Activated CD4-positive, CD25-positive, alpha-beta regulatory T cell (primary cell): ENCODE measurements at regions not wholly inside any gene's neighbourhood (a gene's known extent, or its start where the extent isn't known, plus 50 kb on each side); places are given as distances from the start of the nearest gene placed in this dataset.
"Not testable (repeated sequence)": the region's sequence is repeated elsewhere in the genome, so short reads cannot be mapped to it uniquely, and the experiment has no call there.

Experiments
- DNase-seq, 4 experiments: peaks; one replicate each; lab custom pipeline; 2025; lab: John Stamatoyannopoulos, UW

DNA sequence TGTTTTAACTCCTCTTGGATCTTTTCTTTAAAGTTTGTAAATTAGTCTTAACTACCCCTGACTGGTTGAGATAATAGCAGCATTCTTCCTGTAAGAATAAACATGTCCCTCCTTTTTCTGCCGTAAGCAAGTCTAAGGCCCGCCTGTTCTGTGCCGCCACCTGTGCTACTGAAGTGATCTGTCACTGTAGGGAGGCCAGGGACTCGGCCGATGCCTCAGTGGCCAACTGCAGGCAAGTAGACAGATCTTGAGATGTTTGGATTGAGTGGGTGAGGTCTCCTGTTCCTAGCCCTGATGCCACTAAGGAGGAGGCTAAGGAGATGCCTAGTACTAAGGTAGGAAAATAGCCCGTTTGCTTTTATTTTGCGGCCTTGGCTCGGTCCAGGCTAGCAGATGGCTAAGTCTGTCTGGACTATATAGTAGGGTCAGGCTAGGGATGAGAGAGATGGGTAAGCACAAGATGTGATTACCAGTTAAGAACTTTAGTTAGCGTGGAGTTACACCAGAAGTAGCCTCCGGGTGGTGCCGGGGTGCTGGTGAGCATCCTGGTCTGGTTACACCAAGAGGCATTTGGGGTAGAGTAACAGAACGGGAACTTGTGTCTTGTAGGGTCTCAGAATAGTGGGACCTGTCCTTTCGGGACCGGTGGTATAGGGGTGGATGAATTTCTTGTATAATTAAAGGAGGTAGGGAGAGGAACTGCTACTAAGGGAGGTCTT lies 584.2 kb downstream of the SUCLG1 start:
- DNase-seq, result no peak

DNA sequence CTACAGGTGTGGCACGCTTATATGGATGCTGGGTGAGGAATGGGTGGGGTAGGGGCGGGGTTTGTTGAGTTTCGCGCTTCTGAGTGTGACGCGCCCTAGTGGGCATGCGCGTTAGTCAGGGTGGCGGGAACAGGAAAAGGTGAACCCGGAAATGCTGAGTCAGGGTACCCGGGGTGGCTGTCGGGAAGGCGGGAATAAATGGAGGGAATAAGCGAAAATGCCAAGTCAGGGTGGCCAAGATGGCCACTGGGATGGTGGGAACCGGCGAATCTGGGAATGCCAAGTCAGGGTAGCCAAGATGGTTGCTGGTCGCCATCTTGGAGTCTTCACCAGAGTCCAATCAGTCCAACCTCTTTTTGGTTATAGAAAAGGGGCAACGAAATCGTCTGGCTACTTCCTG lies 585.0 kb downstream of the SUCLG1 start:
- DNase-seq, result no peak

DNA sequence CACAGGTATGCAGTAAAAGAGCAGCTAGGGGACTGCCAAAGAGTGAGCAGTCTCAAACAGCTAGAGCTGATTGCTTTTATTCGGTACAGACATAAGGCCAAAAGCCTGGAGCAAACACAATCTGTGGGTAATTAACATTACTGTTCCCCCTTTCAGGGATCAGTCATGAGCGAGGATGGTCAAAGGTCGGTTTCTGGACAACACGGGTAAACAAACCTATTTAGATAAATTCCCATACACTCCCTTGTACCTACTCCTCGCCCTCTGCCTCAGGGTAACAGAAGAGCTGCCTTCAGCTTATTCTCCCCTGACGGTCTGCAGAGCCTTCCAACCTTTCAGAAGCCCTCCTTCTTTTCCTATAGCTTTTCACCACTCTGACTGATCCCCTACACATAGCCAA lies 586.0 kb downstream of the SUCLG1 start:
- DNase-seq, result no peak

DNA sequence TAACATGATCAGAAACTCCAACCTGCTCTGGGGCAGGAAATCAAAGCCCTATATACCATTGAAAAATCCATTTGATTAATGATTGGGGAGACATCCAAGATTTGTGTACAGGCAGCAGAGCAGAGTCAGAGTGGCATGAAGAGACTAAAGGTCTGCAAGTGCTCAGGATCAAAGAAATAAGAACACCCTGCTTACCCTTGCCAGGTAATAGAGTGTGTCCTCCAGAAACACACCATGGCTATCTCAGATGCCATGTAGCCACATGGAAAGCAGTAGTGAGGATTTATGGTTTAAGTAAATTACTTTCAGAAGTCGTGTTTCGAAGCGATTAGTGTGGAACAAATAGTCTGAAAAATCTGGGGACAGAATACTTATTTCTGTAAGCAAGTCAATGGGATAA lies 592.9 kb downstream of the SUCLG1 start:
- no peak for DNase-seq

DNA sequence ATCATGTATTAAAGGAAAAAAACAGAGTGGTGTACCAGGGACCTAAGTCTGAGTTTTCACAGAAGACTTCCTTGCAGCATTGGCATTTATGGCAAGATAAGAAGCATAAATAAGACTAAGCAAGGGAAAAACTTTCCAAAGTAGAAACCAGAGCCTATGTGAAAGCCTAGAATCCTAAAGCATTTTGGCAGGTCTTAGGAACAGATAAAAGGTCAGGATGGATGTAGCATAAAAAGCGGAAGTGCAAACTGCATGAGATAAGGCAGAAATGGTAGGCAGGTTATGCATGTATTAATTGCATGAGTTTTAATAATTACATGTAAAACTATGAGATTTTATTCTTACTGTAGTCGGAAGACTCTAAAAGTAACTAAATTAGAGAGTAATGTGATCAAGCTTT lies 596.5 kb downstream of the SUCLG1 start:
- DNase-seq, result no peak

DNA sequence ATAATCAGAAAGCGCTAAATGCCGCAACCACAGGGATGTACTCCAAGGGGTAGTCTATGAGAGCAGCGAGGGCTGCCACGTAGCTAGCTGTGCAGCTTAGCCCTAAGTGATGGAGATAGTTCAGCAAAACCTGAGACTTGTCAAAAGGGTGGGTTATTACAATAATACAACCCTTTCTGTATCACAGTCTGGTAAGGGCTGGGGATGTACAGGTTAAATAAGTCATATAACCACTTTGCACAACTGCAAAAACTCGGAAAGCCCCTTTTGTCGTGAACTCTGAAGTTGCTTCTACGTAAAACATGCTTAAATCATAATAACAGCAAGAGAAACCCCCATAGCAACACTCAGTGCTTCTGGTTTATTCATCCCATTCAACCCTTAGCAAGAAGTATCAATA lies 598.8 kb downstream of the SUCLG1 start:
- DNase-seq, result no peak

DNA sequence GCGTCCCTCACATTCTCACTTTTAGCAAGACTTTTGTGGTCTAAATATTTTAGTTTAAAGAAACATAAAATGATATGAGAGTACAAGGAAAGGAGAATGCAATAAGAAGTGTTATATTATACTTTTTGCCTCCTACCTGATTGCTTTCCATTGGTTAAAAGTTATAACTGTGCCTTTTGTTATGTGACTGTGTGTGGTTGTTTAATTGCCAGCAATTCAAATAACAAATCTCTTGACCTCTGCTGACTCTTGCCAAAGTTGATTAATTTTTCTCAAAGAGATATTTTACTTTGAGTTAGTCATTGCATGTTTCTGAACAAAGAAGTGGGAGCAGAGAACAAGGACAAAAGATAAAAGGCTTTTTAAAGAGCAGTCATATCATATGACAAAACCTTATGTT lies 599.5 kb downstream of the SUCLG1 start:
- DNase-seq, result no peak

DNA sequence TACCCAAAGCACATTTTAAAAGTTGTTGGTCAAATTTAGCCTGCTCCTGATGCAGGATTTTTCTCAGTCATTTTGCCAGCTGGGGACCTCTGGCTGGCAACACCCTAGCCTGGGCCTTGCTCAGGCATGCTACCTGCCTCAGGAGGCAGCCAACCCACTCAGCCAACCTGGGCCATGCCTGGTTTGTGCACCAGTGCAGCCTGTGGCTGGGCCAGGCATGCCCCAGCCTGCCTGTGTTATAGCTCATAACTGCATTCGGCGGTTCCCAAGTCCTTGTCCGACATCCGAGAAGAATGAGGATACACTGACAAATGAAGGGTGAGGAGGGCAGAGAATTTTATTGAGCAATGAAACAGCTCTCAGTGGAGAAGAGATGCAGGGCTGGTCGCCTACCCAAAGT lies 608.0 kb downstream of the SUCLG1 start:
- no peak for DNase-seq

DNA sequence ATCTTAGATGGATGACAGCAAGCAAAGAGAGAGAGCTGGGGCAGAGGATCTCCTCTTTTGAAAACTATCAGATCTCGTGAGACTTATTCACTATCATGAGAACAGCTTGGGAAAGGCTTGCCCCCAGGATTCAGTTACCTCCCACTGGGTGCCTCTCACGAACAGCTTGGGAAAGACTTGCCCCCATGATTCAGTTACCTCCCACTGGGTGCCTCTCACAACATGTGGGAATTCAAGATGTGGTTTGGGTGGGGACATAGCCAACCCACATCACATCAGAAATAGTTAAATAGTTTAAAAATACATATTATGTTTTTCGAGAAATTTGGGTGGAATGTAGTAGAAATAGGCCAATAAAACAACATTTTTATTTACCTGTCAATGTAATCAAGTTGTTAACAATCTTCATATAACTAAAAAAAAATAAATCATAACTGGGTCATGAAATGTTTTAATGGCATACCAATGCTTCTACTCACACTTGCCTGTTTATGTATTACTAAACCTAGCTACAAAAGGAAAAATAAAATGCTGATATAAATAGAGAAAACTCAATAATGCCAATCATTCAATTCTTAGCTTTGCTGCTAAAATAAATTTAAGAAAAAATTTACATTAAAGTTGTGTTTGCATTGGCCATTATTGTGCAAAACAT lies 608.9 kb downstream of the SUCLG1 start:
- DNase-seq, result no peak

DNA sequence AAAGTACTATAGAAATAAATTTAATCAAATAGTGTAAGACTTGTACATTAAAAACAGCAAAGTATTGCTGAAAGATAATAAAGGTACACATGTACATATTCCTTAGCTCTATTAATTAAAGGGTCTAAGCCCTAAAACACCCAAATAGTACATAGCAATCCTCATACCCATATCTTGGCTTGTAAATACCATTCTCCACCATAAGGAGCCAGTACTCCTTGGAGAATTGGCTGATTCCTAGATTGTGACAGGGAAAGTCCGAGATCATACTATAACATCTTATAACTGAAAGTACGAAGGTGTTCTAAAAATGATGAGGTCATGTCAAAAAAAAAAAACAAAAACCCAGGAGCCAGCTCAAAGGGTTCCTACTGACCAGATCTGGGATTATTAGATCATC lies 614.6 kb downstream of the SUCLG1 start:
- DNase-seq, result no peak

DNA sequence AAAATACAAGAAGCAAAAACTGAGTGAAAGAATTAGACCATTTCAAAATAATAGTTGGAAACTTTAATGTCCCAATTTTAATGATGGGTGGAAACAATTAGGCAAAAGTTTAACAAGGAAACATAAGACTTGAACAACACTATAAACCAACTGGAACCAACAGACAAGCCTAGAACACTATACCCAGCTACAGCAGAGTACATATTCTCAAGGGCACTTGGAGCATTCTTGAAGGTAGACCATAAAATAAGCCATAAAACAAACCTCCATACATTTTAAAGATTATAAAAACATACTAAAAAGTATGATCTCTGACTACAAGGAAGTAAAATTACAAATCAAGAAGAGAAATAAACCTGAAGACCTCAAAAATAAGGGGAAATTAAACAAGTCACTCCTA lies 616.7 kb downstream of the SUCLG1 start:
- DNase-seq, result no peak

DNA sequence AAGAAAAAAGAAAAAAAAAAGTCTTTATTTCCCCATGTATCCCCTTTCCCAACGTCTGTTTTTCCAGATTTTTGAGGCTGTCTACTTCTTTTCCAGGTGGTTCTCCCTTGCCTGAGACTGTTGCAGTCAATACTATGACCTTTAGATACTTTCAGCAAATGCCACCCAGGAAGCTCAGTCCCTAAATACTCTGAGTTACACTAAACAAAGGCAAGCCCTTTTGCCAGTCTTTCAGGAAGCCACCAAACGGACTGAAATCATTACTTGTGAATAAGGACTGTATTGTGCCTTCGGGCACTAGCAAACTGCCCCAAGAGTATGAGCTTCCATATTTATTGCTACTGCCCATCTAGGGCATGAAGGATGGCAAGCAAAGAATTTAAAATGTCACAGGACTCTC lies 621.3 kb downstream of the SUCLG1 start:
- DNase-seq, result no peak

DNA sequence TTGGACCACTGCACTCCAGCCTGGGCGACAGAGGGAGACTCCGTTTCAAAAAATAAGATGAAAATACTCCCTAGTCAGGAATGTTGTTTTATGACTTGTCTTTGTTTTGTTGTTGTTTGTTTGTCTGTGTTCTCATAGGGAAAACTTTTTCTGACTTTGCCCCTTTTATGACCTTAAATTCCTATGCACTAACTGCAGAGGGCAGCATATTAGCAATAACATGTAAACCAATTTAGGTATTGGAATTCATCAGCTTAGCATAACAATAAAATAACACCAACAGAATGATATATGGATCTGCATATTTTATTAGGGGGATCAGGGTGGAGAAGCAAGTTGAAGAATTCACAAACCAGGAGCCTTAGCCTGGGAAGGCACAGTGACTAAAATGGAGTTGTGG lies 631.5 kb downstream of the SUCLG1 start:
- no peak for DNase-seq

DNA sequence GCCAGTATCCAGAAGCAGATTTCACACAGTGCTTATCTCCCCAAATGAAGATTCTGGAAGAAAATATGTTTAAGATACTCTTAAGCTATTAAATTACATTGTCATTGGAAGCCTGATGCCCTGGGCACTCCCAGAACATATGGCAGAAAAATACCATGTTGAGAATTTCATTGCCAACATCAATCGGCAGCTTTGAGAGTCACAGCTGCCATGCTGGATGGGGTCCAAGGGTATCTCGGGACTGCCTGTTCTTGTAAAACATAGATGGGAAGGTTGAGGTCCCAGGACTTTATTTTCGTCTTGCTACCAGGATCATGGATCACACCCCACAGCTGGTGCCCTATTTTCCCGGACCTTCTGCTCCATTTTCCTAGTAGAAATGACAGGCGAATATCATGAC lies 632.5 kb downstream of the SUCLG1 start:
- no peak for DNase-seq

DNA sequence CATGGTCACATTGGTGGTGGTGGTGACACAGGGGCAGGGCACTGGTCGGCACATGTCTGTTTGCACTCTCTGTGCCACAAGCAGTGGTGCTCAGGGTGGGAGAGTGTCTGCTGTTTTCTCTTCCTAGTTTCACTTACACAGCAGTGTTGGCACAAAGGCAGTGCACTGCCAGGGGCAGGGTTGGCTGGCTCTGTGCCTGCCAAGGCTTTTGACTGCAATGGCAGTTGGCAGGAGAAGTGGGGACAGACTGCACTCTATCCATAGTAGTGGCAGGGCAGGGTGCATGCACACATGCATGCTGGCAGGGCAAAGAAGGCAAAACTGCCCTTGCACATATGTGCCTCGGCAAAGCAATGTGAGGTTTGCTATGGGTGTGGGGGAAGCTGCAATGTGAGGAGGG lies 635.9 kb downstream of the SUCLG1 start:
- DNase-seq, result no peak

DNA sequence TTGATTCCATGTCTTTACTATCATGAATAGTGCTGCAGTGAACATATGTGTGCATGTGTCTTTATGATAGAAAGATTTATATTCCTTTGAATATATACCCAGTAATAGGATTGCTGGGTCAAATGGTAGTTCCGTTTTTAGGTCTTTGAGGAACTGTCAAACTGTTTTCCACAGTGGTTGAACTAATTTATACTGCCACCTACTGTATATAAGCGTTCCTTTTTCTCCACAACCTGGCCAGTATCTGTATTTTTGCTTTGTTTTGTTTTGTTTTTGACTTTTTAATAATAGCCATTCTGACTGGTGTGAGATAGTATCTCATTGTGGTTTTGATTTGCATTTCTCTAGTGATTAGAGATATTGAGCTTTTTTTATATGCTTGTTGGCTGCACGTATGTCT lies 641.6 kb downstream of the SUCLG1 start:
- no peak for DNase-seq

DNA sequence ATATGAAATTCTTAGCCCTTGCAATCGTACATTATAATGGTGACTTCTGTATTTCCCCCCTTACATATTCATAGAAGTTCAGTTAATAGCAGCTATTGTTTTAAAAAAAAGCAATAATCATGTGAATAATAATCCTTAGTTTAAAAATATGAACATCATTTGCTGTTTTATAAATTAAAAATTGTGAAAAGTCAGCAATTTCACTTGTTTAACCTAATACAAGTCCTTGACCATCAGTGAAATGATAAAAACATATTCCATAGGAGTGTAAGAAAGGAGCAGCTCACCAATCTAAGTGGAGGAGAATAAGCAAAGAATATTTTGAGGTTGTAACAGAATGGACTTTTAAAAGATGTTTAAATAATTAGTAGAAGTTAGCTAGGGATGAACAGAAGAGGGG lies 650.2 kb downstream of the SUCLG1 start:
- no peak for DNase-seq

DNA sequence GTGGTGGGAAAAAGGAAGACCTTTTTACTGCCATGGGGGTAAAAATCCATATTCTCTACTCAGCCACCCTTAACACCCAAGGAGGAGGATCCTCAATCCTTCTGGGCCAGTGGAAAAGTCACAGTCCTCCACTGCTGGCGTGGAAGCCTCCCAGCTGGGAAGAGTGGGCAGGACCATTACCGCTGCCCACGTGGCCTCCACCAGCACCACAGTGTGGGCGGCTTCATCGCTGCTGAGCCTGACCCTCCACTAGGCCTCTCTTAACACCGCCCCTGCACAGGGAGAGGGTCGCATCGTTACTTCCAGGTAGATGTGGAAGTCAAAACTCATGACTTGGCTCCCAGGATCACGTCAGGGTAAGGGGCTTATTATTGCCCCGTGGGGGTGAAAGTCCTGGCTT lies 656.5 kb downstream of the SUCLG1 start:
- DNase-seq, result no peak

DNA sequence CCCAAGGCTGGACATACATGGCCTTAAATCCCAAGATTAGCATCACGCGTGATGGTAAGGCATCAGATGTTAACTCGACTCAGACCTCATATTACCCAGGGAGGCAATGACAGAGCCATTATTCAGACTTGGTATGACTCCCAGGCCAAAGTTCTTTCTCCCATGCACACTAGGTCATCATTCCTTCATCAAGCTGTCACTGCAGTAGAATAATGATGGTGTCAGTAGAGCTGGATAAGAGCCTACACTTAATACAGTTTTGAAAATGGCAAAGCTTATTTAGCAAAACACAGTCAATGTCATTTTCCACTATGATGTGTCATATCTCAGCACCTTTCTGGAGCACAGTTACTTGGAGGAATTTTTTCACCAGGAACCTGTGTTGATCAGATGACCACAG lies 663.3 kb downstream of the SUCLG1 start:
- no peak for DNase-seq

DNA sequence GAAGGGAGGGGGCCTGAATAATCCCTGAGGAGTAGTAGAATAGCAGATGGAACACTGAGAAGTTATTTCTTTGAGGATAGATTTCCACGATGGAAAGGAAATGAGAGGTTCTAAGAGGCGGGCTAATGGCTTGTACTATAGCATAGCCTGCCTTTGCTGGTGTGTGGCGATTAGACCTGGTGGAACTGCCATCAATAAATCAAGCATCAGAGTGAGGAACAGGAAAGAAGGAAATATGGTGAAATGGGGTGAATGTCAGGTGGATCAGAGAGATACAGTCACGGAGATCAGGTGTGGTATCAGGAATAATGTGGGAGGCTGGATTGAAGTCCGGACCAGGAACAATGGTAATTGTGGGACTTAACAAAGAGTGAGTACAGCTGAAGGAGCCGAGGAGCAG lies 668.6 kb downstream of the SUCLG1 start:
- DNase-seq, result not testable (repeated sequence)

DNA sequence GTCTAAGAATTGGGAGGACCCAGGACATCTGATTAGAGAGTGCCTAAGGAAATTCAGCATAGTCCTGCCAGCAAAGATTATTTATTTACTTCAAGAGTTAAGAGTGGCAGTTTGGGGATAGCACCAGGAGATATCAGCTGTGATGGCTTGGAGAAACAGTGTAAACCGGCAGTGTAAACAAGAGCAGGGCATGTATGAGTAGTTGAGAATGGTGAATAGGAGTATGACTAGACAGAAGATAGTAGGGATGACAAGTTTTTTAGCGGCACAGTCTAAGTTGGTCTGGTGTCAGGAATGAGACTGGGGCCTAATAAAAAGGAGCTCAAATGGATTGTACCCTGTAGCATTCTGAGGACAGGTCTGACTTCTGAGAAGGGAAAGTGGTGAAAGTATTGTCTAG lies 669.4 kb downstream of the SUCLG1 start:
- not testable (repeated sequence) for DNase-seq

DNA sequence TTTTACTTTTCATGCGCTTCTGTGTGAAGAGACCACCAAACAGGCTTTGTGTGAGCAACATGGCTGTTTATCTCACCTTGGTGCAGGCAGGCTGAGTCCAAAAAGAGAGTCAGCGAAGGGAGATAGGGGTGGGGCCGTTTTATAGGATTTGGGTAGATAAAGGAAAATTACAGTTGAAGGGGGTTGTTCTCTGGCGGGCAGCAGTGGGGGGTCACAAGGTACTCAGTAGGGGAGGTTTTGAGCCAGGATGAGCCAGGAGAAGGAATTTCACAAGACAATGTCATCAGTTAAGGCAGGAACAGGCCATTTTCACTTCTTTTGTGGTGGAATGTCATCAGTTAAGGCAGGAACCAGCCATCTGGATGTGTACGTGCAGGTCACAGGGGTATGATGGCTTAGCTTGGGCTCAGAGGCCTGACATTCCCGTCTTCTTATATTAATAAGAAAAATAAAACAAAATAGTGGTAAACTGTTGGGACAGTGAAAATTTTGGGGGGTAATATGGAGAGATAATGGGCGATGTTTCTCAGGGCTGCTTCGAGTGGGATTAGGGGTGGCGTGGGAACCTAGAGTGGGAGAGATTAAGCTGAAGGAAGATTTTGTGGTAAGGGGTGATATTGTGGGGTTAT lies 670.0 kb downstream of the SUCLG1 start:
- DNase-seq, result not testable (repeated sequence)

DNA sequence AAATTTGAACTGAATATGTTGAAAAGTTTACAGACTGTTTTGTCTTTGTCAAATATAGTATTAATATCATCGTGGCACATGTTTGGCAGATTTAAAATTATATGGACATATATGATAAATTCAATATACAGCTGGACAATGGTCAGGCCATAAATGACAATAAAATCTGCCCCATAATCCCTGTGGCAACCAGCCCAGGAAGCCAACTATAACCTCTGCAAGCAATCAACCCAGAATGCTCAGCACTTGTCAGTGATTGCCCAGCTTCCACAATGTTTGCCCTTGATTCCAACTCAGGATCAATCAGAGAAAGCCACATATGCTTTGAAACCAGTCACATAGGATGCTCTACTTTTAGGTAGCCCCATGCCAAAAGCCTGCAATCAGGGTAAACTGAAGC lies 671.9 kb downstream of the SUCLG1 start:
- DNase-seq, result no peak

DNA sequence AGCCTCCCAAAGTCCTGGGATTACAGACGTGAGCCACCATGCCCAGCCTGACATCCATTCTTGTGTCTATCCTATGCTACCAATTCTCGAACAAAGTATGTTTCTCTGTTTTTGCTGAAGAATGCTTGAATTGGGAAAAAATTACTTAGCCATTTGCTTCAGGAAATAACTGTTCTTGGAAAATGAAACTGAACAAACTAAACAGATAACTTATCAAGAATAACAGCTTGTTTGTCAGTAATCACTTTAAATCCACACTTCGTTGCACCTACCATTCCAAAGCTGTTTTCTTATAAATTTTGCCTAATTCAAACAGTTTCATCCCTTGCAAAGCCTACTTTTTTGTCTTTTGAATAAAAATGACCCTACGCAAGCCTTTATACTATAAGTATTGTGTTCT lies 672.9 kb downstream of the SUCLG1 start:
- no peak for DNase-seq
